Activated CD4-positive, alpha-beta T cell treated with anti-CD3 and anti-CD28 coated beads, Interleukin-2, amount 10 ng/mL, durations not matched to agents 24 days and 14 days (primary cell): ENCODE measurements at regions not wholly inside any gene's neighbourhood (a gene's known extent, or its start where the extent isn't known, plus 50 kb on each side); places are given as distances from the start of the nearest gene placed in this dataset.
"Not testable (repeated sequence)": the region's sequence is repeated elsewhere in the genome, so short reads cannot be mapped to it uniquely, and the experiment has no call there.

Experiments used
- DNase-seq: peaks from one replicate; pipeline ENCODE4 v3.0.0; 2022
- H3K27ac Mint-ChIP-seq: one replicate; pipeline ENCODE4 v1.8.0; 2022; ENCODE audit warnings: mild to moderate bottlenecking, mixed read lengths
- H3K27me3 Mint-ChIP-seq: one replicate; pipeline ENCODE4 v1.8.0; 2022; ENCODE audit warnings: mixed read lengths
- H3K36me3 Mint-ChIP-seq: one replicate; pipeline ENCODE4 v1.8.0; 2022; ENCODE audit warnings: low read depth, mild to moderate bottlenecking, mixed read lengths
- H3K4me1 Mint-ChIP-seq: one replicate; pipeline ENCODE4 v1.8.0; 2021; ENCODE audit warnings: mixed read lengths
- H3K4me3 Mint-ChIP-seq: one replicate; pipeline ENCODE4 v1.8.0; 2022; ENCODE audit warnings: mild to moderate bottlenecking, moderate library complexity, mixed read lengths
- H3K9me3 Mint-ChIP-seq: one replicate; pipeline ENCODE4 v1.8.0; 2021; ENCODE audit warnings: mixed read lengths
- intact Hi-C: fragments of 100-400 bp; cut with micrococcal nuclease; formaldehyde crosslinking; loops from one replicate; pipeline ENCODE4 v1.15.1; 2023

DNA sequence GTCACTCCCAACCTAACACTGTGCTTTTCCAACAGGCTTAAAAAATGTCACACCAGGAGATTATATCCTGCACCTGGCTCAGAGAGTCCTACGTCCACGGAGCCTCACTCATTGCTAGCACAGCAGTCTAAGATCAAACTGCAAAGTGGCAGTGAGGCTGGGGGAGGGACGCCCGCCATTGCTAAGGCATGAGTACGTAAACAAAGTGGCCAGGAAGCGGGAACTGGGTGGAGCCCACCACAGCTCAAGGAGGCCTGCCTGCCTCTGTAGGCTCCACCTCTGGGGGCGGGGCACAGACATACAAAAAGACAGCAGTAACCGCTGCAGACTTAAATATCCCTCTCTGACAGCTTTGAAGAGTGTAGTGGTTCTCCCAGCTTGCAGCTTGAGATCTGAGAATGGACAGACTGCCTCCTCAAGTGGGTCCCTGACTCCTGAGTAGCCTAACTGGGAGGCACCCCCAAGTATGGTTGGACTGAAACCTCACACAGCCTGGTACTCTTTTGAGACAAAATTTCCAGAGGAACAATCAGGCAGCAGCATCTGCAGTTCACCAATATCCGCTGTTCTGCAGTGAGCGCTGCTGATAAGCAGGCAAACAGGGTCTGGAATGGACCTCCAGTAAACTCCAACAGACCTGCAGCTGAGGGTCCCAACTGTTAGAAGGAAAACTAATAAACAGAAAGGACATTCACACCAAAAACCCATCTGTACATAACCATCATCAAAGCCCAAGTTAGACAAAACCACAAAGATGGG lies 2986.4 kb upstream of the OR11H1 start:
- H3K4me3 Mint-ChIP-seq, H3K27ac Mint-ChIP-seq, DNase-seq, H3K27me3 Mint-ChIP-seq, H3K4me1 Mint-ChIP-seq, H3K36me3 Mint-ChIP-seq, H3K9me3 Mint-ChIP-seq, intact Hi-C loops: not testable (repeated sequence)

GRCh38 chr22:12553366-12553765 lies 2974.6 kb upstream of the OR11H1 start:
- H3K36me3 Mint-ChIP-seq, DNase-seq, intact Hi-C loops, H3K27ac Mint-ChIP-seq, H3K27me3 Mint-ChIP-seq, H3K4me1 Mint-ChIP-seq, H3K4me3 Mint-ChIP-seq, H3K9me3 Mint-ChIP-seq: not testable (repeated sequence)

- H3K27me3 Mint-ChIP-seq, H3K36me3 Mint-ChIP-seq, H3K9me3 Mint-ChIP-seq, H3K4me3 Mint-ChIP-seq, intact Hi-C loops, H3K4me1 Mint-ChIP-seq, H3K27ac Mint-ChIP-seq, DNase-seq: not testable (repeated sequence)
Observed at GRCh38 chr22:12554648-12555192, 2973.3 kb upstream of the OR11H1 start.

- H3K4me1 Mint-ChIP-seq, H3K27me3 Mint-ChIP-seq, intact Hi-C loops, H3K9me3 Mint-ChIP-seq, H3K4me3 Mint-ChIP-seq, H3K27ac Mint-ChIP-seq, H3K36me3 Mint-ChIP-seq: not testable (repeated sequence)
- DNase-seq: peak; percentile 56
Observed at GRCh38 chr22:12571500-12571899, 2956.5 kb upstream of the OR11H1 start.

GRCh38 chr22:12579655-12580054 lies 2948.3 kb upstream of the OR11H1 start:
- intact Hi-C loops, H3K27me3 Mint-ChIP-seq, H3K4me3 Mint-ChIP-seq, H3K36me3 Mint-ChIP-seq, H3K27ac Mint-ChIP-seq, DNase-seq, H3K9me3 Mint-ChIP-seq, H3K4me1 Mint-ChIP-seq: not testable (repeated sequence)

DNA sequence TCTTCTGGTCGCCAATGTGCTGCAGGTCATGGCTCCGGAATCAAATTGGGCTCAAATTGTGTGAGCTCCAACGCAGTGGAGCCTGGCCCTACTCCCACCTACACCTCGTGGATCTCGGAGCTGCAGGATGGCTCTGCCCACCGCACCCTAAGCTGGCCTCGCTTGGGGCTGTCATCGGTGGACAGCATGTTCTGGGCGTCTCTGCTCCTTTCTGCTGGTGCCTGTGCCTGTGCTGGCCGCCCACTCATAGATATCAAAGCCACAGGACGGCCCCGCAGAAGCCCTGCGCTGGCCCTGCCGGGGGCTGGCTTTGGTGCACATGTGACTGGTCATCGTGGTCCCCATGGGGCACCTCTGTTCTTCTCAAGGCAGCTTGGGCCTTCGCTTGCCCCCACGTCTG lies 2943.5 kb upstream of the OR11H1 start:
- H3K4me1 Mint-ChIP-seq, H3K36me3 Mint-ChIP-seq: not testable (repeated sequence)

DNA sequence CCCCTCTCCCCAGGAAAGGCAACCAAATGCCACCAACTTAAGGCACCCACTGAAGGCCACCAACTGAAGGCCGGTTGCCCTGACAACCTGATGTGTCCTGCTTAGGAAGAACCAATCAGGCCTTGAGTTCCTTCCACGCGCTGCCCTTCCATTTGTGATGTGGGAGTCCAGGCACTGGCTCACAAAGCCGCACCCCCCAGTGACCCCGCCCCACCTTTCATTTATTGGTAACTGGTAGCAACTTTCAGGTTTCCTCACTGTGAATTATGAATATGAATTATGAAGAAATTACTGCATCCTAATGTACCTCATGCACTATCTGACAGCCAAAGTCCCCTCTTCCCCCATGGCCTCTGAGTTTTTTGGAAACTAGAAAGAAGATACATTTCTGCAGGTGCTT lies 2943.1 kb upstream of the OR11H1 start:
- H3K9me3 Mint-ChIP-seq, H3K4me1 Mint-ChIP-seq, DNase-seq, H3K27ac Mint-ChIP-seq, intact Hi-C loops, H3K4me3 Mint-ChIP-seq, H3K27me3 Mint-ChIP-seq, H3K36me3 Mint-ChIP-seq: not testable (repeated sequence)

More for the DNA sequence above, 2943.5 kb upstream of the OR11H1 start:
- H3K4me3 Mint-ChIP-seq, H3K27me3 Mint-ChIP-seq, DNase-seq, H3K27ac Mint-ChIP-seq, H3K9me3 Mint-ChIP-seq, intact Hi-C loops: not testable (repeated sequence)

DNA sequence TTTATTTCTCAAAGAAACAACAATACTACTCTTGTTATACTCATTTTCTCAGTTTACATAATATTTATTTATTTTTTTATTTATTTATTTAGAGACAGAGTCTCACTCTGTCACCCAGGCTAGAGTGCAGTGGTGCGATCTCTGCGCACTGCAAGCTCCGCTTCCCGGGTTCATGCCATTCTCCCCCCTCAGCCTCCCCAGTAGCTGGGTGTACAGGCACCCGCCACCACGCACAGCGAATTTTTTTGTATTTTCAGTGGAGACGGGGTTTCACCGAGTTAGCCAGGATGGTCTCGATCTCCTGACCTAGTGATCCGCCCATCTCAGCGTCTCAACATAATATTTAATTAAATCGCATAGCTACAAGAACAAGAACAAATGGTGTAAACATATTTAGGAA lies 2932.3 kb upstream of the OR11H1 start:
- H3K9me3 Mint-ChIP-seq: peaks cover 31% of the 10 kb centered on the region
- H3K4me1 Mint-ChIP-seq, DNase-seq, intact Hi-C loops, H3K27me3 Mint-ChIP-seq, H3K36me3 Mint-ChIP-seq, H3K4me3 Mint-ChIP-seq, H3K27ac Mint-ChIP-seq: not testable (repeated sequence)

- H3K4me1 Mint-ChIP-seq, H3K4me3 Mint-ChIP-seq, H3K36me3 Mint-ChIP-seq, H3K27me3 Mint-ChIP-seq, intact Hi-C loops, H3K27ac Mint-ChIP-seq, DNase-seq: not testable (repeated sequence)
- H3K9me3 Mint-ChIP-seq: peaks cover 37% of the 10 kb centered on the region
Observed at GRCh38 chr22:12597778-12598177, 2930.2 kb upstream of the OR11H1 start.

DNA sequence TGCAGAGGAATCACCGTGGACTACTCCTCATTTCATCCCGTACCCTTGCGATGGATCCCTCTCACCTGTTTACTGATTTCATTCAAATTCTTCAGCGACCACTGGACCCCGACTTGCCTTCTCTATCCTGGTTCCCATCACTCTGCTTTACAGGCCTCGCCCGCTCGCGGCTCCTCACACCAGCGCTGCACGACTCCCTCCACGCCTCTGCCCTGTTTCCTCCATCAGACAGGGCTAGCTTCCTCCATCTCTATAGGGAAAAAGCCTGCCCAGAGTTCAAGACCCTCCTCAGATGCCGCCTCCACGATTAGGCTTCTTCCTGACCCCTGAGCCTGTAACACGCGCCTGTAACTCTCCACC lies 2926.5 kb upstream of the OR11H1 start:
- H3K4me1 Mint-ChIP-seq, intact Hi-C loops, H3K36me3 Mint-ChIP-seq, H3K27me3 Mint-ChIP-seq, DNase-seq, H3K27ac Mint-ChIP-seq, H3K4me3 Mint-ChIP-seq: not testable (repeated sequence)
- peaks cover 36% of the 10 kb centered on the region for H3K9me3 Mint-ChIP-seq

DNA sequence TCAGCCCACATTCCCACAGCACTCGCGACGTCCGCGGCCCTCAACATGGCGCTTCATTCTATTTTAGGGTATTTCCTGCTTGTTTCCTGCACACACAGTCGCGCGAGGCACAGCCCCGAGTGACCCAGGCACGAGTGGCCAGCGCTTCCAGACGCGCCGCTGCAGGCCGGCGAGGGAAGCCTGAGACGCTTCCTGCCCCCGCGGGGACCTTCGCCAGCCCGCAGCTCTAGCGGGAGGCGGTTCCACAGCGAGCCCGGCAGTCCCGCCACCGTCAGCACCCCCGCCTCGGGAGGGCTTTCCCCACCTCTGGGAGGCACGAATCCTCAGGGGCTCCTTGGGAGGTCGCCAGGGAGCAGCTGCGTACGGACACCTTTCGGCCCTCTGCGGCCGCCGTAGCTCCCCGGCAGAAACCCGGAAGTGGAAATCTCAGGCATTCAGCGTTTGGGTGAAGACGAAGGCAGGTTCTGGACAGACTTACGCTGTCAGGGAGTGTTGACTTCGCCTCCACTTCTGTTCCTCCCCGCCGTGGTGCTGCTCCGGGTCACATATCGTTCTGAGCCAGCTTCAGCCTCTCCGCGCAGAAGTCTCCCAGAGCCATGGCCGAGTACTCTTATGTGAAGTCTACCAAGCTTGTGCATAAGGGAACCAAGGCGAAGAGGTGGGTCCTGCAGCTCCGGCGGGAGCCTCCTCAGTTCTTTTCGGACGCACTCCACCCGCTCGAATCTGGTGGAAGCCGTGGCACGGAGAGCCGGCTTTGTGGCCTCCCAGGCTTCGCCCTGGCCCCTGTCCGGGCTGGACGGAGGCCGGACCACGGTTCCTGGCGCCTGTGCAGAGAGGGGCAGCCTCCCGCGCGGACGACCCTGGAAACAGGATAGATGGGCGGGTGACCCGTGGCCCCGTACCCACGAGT lies 2925.9 kb upstream of the OR11H1 start:
- intact Hi-C loops: no loop called here
- no peaks in the 10 kb centered on the region for H3K27me3 Mint-ChIP-seq
- H3K27ac Mint-ChIP-seq: no peak overlapping the region
- H3K9me3 Mint-ChIP-seq: peaks cover 42% of the 10 kb centered on the region
- H3K36me3 Mint-ChIP-seq: no peaks in the 10 kb centered on the region
- no peaks in the 10 kb centered on the region for H3K4me1 Mint-ChIP-seq
- DNase-seq: peak; percentile 66
- H3K4me3 Mint-ChIP-seq: no peak overlapping the region

GRCh38 chr22:12603399-12603798 lies 2924.6 kb upstream of the OR11H1 start:
- H3K36me3 Mint-ChIP-seq, H3K4me1 Mint-ChIP-seq, H3K27me3 Mint-ChIP-seq, DNase-seq, intact Hi-C loops, H3K27ac Mint-ChIP-seq, H3K4me3 Mint-ChIP-seq: not testable (repeated sequence)
- peaks cover 34% of the 10 kb centered on the region for H3K9me3 Mint-ChIP-seq

- H3K4me3 Mint-ChIP-seq, H3K27ac Mint-ChIP-seq, DNase-seq, intact Hi-C loops, H3K4me1 Mint-ChIP-seq, H3K27me3 Mint-ChIP-seq, H3K36me3 Mint-ChIP-seq: not testable (repeated sequence)
- H3K9me3 Mint-ChIP-seq: peaks cover 35% of the 10 kb centered on the region
Observed at GRCh38 chr22:12603833-12604232, 2924.2 kb upstream of the OR11H1 start.

- DNase-seq, H3K27ac Mint-ChIP-seq, intact Hi-C loops, H3K27me3 Mint-ChIP-seq, H3K4me1 Mint-ChIP-seq, H3K36me3 Mint-ChIP-seq, H3K4me3 Mint-ChIP-seq: not testable (repeated sequence)
- H3K9me3 Mint-ChIP-seq: peaks cover 20% of the 10 kb centered on the region
Observed at GRCh38 chr22:12608454-12608853, 2919.5 kb upstream of the OR11H1 start.
